HG03460 (cell line): ENCODE measurements at regions not wholly inside any gene's neighbourhood (a gene's known extent, or its start where the extent isn't known, plus 50 kb on each side); places are given as distances from the start of the nearest gene placed in this dataset.

Experiments used
- ATAC-seq: cut with Tn5 transposase; IDR thresholded peaks from one replicate; pipeline ENCODE4 v1.9.1; 2021; ENCODE audit not compliant: unreplicated experiment

DNA sequence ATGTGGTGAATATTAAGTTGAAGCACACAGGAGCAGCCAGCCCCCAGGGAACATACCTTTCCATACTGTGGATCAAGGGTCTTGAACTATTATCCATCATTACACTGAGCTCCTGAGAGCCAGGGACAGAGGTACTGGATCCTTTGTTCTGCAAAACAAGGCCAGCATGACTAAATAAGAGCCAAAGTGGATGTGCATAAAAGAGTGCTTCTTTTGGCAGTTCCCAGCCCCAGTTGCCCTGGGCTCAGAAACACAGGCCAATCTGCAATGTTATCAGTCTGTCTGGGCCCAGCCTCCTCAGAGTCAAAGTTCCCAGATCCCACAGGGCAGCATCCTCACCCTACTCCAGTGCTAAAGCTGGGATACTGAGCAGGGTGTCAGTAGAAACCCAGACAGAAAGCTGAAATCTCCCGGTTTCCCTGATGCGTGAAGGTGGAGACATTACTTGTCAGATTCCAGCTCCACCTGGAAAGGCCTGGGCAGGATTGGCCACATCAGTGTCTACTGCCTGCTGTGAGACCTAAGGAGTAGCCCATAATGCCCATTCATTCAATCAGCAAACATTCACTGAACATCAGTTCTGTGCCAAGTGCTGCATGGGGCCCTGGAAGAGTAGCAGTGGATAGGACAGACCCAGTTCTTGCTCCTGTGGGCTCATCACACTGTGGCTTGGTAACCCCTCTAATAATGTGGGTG is 342.7 kb downstream of the CXCL12 start:
- no peak for ATAC-seq

- ATAC-seq, result no peak
These were observed 345.3 kb downstream of the CXCL12 start for GRCh38 chr10:44039599-44039998.

DNA sequence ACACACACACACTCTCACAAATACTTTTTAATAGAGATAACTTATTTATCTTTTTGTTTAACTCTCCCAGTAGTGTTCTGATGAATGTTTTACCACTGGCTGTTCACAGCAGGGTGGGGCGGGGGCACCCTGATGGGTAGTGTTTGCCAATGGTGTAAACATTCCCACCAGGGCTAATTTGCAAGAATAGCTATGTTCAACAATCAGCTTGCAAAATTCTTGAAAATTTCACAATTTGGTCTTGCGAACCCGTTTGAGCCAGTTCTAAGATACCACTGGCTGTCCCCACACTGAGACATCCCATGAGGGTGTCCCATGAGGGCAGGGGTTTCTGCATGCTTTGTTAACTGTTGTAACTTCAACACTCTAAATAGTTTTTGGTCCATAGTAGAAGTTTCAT is 348.5 kb downstream of the CXCL12 start:
- no peak for ATAC-seq

DNA sequence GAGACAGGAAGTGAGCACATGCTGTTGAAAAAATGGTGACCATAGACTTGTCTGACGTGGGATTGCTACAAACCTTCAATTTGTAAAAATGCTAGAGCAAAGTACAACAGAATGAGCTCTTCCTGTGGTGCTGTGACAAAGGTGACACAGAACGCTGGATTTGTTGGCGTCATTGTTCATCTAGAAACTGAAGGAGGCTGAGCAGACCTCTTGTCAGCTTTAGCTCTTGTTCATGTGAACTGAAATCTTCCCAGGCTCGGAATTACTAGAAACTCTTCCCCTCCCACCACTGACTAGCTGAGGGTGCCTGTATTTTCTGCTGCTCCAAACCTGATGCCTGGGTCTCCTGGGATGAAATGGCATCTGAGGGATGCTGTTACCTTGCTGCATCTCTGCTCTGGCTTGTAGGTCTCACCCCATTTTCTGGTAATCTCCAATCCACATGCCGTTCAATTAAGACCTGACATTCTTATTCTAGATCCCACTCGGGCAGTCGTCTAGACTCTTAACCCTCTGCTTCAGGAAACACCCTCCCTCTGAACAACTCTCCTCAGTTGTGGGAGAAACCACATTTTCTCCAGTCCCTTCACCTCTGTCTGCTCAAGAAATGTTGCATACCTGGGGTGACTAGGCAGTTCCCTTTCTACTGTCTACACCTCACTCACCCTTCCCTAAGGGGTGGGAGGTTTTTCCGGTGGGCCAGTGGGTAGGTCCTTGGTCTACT is 349.3 kb downstream of the CXCL12 start:
- ATAC-seq, result no peak

GRCh38 chr10:44034946-44035345 is 350.0 kb downstream of the CXCL12 start:
- ATAC-seq, result no peak

GRCh38 chr10:44033008-44033407 is 351.9 kb downstream of the CXCL12 start:
- no peak for ATAC-seq

GRCh38 chr10:44032216-44032615 is 352.7 kb downstream of the CXCL12 start:
- ATAC-seq, result no peak

- ATAC-seq, result no peak
These were observed 354.2 kb downstream of the CXCL12 start for GRCh38 chr10:44030738-44031137.

DNA sequence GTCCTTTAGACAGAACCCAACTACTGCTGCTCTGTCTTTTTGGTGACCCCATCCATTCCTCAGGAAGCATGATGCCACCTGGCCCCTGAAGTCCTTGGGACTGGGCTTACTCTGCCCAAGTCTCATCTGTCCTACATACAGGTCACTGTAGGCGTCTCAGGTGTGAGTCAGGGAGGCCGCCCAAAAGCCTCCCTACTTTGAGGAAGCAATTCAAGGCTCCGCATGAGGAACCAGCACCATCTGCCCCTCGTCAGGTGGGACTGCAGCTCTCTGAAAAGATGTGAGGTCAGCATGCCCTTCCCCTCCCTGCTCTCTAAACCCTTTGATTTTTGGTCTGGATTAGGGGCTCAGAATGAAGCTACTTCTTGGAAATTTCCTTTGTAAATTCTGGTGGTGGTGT is 354.8 kb downstream of the CXCL12 start:
- peak; percentile 90 for ATAC-seq

GRCh38 chr10:44028384-44029137 is 356.3 kb downstream of the CXCL12 start:
- no peak for ATAC-seq

DNA sequence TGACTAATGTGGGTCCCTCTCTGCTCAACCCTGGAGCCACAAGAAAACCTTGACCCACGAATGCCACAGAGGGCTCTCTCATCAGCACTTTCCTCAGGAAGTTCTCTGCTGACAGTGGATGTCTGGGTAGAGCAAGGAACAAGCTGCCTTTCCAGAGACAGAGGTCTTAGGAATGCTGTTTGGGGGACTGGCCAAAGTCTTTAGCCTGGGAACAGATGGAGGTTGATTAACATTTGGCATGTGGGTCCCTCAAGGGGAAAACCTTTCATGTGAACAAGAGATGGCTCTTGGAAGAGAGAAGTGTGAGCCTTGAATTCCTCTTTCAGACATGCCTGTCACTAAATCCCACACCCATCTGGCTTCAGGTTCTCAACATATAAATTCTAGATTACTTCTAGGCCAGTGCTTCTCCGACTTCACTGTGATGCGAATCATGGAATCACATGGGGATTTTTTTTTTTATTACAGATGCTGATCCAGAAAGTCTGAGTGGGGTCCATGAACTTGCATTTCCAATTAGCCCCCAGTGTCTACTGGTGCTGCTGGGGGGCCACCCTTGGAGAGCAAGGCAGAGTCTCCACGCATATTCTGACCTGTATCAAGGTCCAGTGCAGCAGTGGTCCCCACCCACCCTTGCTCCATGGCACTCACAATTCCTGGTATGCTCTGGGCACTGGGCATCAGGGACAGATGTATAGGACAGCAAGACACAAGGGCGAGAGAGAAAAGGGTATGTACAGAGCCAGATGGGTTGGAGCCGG is 360.4 kb downstream of the CXCL12 start:
- ATAC-seq, result no peak

DNA sequence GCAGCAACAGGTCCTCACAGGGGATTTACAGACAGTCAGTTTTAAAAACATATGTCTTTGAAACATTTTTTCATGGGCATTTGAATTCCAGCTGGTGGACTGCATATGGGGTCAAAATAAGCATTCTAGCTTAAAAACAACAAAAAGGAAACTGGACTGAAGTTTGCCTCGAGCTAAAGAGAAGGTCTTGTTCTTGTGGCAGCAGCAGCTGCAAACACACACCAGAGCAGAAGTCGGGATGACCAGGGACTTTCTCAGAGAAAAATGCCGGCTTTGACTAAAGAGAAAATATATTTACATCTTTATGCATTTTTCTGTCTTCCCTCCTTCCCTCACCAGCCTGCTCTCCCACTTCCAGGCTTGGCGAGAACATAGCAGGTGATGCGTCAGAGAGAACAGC is 361.4 kb downstream of the CXCL12 start:
- ATAC-seq, result no peak

GRCh38 chr10:44022203-44022602 is 362.7 kb downstream of the CXCL12 start:
- ATAC-seq, result no peak

GRCh38 chr10:44020322-44021111 is 364.4 kb downstream of the CXCL12 start:
- peak; percentile 54 for ATAC-seq

DNA sequence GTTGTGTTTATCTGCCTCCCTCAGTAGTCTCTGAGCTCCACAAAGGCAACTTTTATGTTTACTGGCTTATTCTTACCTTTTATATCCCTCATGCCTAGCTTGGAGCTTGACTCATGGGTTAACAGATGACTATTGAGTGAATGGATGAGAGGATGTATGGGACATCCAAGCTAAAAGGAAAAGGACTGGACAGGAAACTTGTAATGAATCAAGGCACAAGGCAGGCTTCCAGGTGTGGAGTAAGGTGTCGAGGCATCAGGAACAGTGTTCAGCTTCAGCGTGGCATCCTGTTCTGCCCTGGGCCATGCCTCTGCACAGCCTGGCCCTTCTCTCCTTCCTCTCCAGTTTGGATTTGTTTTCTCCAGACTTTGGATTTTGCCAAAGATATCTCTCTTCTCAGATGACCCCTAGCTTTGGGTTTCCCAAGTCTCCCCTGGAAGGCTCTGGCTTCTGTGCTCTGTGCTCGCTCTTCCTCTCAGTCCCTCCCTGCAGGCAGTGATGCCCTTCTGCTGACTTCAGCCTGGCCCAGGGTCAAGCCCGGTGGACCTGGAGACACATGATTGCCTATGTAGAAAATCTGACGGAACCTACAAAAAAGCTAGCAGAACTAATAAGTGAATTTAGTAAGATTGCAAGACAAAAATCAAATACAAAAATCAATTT is 367.3 kb downstream of the CXCL12 start:
- ATAC-seq, result no peak

GRCh38 chr10:44016589-44017482 is 368.1 kb downstream of the CXCL12 start:
- no peak for ATAC-seq

- ATAC-seq, result no peak
These were observed 367.2 kb upstream of the ZNF32 start for GRCh38 chr10:44015702-44016500.

DNA sequence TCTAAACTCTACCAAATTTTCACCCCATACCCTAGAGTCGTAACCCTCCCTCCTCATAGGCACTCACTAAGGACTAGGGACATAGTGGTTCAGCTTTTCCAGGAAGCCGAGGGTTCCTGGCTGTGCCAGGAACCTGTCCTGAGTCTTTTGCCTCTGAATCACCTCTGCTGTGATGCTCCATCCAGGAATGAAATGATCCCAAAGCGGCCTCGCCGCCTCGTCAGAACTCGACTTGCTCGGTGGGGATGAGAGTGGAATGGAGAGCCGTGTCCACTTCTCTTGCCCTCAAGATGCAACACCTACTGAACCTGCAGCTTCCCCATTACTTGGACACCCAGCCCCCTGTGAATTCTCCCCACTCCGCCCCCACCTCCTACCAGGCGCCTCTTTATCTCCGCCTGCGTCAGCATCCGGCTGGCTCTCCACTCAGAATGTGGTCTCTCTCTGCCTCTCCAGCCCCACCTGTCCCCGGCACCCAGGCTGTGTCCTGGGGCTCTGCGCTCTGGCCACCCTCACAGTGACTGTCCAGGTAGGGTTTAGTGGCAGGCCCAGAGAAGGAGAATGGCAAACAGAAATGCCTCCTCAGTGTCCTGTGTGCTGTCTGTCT is 366.1 kb upstream of the ZNF32 start:
- no peak for ATAC-seq
